H1 (cell line): ENCODE measurements at regions not wholly inside any gene's neighbourhood (a gene's known extent, or its start where the extent isn't known, plus 50 kb on each side); places are given as distances from the start of the nearest gene placed in this dataset.

Experiments used
- CEBPB ChIP-seq: IDR thresholded peaks from 2 replicates; pipeline ENCODE4 v1.6.1; 2012; ENCODE audit warnings: low read depth, low read length
- FOSL1 ChIP-seq: IDR thresholded peaks from 2 replicates; pipeline ENCODE4 v1.6.1; 2011; ENCODE audit warnings: mild to moderate bottlenecking, low read depth, low read length, moderate library complexity; ENCODE audit not compliant: insufficient read depth
- PHF8 ChIP-seq: fragments of 200-600 bp; sonication (generic); conservative IDR thresholded peaks from 2 replicates; pipeline ENCODE4 v1.7.1; 2012; ENCODE audit warnings: low read depth, mild to moderate bottlenecking, inconsistent platforms, low read length, moderate library complexity
- SP2 ChIP-seq: IDR thresholded peaks from 2 replicates; pipeline ENCODE4 v1.6.1; 2012; ENCODE audit warnings: mild to moderate bottlenecking, low read length, inconsistent platforms

DNA sequence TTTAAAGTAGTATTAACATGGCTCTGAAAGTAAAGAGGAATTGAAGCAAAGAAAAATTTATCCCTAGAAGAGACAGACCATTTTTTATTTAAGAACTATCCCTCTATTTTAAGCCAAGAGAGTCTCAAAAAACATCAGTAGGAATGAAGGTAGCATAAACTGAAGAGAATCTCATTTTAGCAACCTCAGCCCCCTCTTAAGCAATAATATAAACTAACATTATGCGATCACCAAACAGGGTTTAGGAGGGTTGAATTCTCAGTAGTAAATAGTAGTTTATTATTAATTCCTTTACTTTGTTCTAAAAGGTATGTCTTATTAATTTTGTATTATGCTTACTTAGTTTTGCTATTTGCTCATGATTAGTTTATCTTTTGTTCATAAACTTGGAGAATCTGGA is 287.4 kb downstream of the CDK5RAP2 start (continued):
- no peak for TF ChIP-seq FOSL1
- no peak for TF ChIP-seq CEBPB
- TF ChIP-seq SP2: no peak
- TF ChIP-seq PHF8: no peak
